ENCODE measurements at regions not wholly inside any gene's neighbourhood (a gene's known extent, or its start where the extent isn't known, plus 50 kb on each side); places are given as distances from the start of the nearest gene placed in this dataset.

DNA sequence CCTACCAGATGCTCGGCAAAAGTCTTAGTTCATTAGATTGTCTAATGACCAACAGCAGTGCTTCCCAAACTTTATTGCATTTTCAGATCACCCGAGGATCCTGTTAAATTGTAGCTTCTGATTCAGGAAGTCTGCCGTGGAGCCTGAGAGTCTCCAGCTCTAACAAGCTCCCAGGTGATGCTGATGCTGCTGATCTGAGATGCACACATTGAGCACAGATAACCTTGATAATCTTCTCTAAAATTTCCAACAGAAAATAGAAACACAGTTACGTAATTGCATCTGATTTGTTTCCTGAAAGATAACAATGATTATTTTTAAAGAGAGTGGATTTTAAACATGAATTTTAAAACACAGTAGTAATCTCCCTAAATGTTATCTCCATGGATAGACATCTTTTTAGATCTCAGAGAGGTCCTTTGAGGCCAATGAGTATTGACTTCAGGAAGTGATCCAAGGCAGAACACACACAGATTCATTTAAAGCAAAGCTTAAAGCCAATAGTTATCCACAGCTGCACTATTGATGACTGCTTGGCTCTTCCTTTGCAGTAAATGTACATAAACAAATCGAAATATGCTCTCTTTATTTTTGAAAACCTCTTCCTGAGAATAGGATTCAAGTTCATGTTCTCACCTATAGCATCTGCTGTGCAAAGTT lies 122.8 kb upstream of the TNPO1 start:
- DNase-seq (no peak), ATAC-seq (ENCODE audit: insufficient read depth, low read depth) (no peak)
- Histone ChIP-seq H3K9me3 (ENCODE audit: insufficient read depth, low read length, severe bottlenecking) (no peaks in the 10 kb centered on the region), H3K4me2 (ENCODE audit: insufficient read depth, low read length) (no peak overlapping the region), H3K27me3 (ENCODE audit: insufficient read depth, low read length, poor library complexity) (peaks cover 17% of the 10 kb centered on the region), H3K79me2 (ENCODE audit: insufficient read depth, low read length) (no peaks in the 10 kb centered on the region), H4K20me1 (ENCODE audit: insufficient read depth, low read length) (no peaks in the 10 kb centered on the region), H3K4me1 (ENCODE audit: insufficient read depth, low read length) (no peaks in the 10 kb centered on the region), H3K36me3 (ENCODE audit: insufficient read depth, low read length) (no peaks in the 10 kb centered on the region), H3K27ac (ENCODE audit: low read length) (no peak overlapping the region), H3K9ac (ENCODE audit: low read depth, low read length) (no peak overlapping the region), H2AFZ (ENCODE audit: low read depth, low read length) (no peak overlapping the region), H3K4me3 (ENCODE audit: low read depth in 1 of 2, low read length in 2 of 2) (no peak overlapping the region)
- TF ChIP-seq, protein P1, sequence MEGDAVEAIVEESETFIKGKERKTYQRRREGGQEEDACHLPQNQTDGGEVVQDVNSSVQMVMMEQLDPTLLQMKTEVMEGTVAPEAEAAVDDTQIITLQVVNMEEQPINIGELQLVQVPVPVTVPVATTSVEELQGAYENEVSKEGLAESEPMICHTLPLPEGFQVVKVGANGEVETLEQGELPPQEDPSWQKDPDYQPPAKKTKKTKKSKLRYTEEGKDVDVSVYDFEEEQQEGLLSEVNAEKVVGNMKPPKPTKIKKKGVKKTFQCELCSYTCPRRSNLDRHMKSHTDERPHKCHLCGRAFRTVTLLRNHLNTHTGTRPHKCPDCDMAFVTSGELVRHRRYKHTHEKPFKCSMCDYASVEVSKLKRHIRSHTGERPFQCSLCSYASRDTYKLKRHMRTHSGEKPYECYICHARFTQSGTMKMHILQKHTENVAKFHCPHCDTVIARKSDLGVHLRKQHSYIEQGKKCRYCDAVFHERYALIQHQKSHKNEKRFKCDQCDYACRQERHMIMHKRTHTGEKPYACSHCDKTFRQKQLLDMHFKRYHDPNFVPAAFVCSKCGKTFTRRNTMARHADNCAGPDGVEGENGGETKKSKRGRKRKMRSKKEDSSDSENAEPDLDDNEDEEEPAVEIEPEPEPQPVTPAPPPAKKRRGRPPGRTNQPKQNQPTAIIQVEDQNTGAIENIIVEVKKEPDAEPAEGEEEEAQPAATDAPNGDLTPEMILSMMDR (IDR thresholded peaks at IDR 0.05; ENCODE audit: borderline replicate concordance, extremely low read depth, low read length, poor library complexity, severe bottlenecking) = no peak
- TF ChIP-seq EZH2 (IDR thresholded peaks at IDR 0.05; ENCODE audit: borderline replicate concordance, low read depth, low read length, severe bottlenecking) = no peak

DNA sequence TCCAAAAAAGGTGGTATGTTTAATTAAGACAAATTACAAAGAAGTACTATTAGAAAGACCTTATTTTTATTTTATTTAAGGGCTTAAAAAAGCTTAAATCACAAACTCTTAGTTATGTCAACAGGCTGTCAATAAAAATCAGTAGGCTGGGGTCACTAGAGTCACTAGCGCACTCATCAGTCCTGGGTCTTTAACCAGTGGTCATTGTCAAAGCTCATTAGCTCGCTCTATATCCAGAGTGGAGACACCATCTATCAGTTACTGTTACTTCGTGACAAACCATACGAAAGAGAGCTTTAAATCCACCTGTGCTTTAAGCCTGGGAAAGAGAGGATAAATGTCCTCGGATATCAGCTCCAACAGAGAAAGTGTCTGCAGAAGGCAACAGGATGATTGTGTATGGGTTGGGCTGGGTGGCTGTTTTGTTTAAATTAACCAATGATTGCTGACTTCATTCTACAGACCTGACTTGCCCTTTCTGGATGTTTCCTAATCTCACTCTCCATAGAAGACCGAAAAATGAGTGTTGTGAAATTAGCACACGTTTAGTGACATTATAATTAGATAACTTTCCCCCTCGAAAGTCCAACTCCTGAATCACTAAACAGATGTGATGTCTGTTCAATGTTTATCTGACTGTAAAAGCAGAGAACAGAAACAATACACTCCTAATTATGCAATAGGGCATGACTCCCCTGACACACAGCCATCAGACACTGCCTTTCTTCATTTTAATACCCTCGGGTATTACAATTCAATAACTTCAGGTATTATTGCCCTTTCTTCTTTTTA lies 123.6 kb upstream of the TNPO1 start:
- Histone ChIP-seq H3K4me2 (ENCODE audit: insufficient read depth, low read length) (no peak overlapping the region), H3K4me3 (ENCODE audit: low read depth in 1 of 2, low read length in 2 of 2) (no peak overlapping the region), H3K9ac (ENCODE audit: low read depth, low read length) (no peak overlapping the region), H2AFZ (ENCODE audit: low read depth, low read length) (no peak overlapping the region), H3K79me2 (ENCODE audit: insufficient read depth, low read length) (no peaks in the 10 kb centered on the region), H3K36me3 (ENCODE audit: insufficient read depth, low read length) (no peaks in the 10 kb centered on the region), H3K9me3 (ENCODE audit: insufficient read depth, low read length, severe bottlenecking) (no peaks in the 10 kb centered on the region), H3K4me1 (ENCODE audit: insufficient read depth, low read length) (no peaks in the 10 kb centered on the region), H4K20me1 (ENCODE audit: insufficient read depth, low read length) (no peaks in the 10 kb centered on the region), H3K27ac (ENCODE audit: low read length) (no peak overlapping the region), H3K27me3 (ENCODE audit: insufficient read depth, low read length, poor library complexity) (peaks cover 19% of the 10 kb centered on the region)
- ATAC-seq (ENCODE audit: insufficient read depth, low read depth) (no peak), DNase-seq (no peak)
- TF ChIP-seq EZH2 (IDR thresholded peaks at IDR 0.05; ENCODE audit: borderline replicate concordance, low read depth, low read length, severe bottlenecking) = no peak
- TF ChIP-seq, protein P1 (IDR thresholded peaks at IDR 0.05; ENCODE audit: borderline replicate concordance, extremely low read depth, low read length, poor library complexity, severe bottlenecking) = no peak

DNA sequence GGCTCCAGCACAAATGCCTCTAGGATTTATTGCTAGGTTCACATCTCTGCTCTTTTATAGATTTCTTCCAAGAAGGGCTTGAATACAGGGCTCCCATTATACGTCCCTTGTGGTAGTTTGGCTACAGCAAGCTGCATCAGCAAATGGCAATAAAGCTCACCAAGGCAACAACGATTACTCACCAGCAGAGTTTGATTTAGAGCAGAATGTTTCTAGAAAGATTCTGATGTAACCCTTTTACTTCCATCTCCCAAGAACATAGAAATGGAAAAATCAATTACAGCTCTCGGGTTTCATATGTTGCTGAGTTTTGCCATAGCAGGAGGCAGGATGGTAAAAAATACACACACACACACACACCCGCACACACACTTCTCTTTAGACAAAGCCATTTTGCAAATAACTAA lies 124.2 kb upstream of the TNPO1 start:
- Histone ChIP-seq H3K9me3 (ENCODE audit: insufficient read depth, low read length, severe bottlenecking) (no peaks in the 10 kb centered on the region), H4K20me1 (ENCODE audit: insufficient read depth, low read length) (no peaks in the 10 kb centered on the region), H3K4me2 (ENCODE audit: insufficient read depth, low read length) (no peak overlapping the region), H3K27me3 (ENCODE audit: insufficient read depth, low read length, poor library complexity) (peaks cover 23% of the 10 kb centered on the region), H3K4me3 (ENCODE audit: low read depth in 1 of 2, low read length in 2 of 2) (no peak overlapping the region), H2AFZ (ENCODE audit: low read depth, low read length) (no peak overlapping the region), H3K36me3 (ENCODE audit: insufficient read depth, low read length) (no peaks in the 10 kb centered on the region), H3K79me2 (ENCODE audit: insufficient read depth, low read length) (no peaks in the 10 kb centered on the region), H3K9ac (ENCODE audit: low read depth, low read length) (no peak overlapping the region), H3K27ac (ENCODE audit: low read length) (no peak overlapping the region), H3K4me1 (ENCODE audit: insufficient read depth, low read length) (no peaks in the 10 kb centered on the region)
- TF ChIP-seq, protein P1 (IDR thresholded peaks at IDR 0.05; ENCODE audit: borderline replicate concordance, extremely low read depth, low read length, poor library complexity, severe bottlenecking) = no peak
- no peak for TF ChIP-seq EZH2 (IDR thresholded peaks at IDR 0.05; ENCODE audit: borderline replicate concordance, low read depth, low read length, severe bottlenecking)
- DNase-seq = no peak
- no peak for ATAC-seq (ENCODE audit: insufficient read depth, low read depth)
